Neuronal stem cell (in vitro differentiated cells): ENCODE measurements at regions not wholly inside any gene's neighbourhood (a gene's known extent, or its start where the extent isn't known, plus 50 kb on each side); places are given as distances from the start of the nearest gene placed in this dataset.

Source experiments
- DNase-seq: peaks from one replicate; pipeline ENCODE4 v3.0.0-alpha.2; 2013; ENCODE audit warnings: low spot score
- H2AFZ ChIP-seq: one replicate; pipeline ENCODE4 v1.6.1; 2013; ENCODE audit warnings: mild to moderate bottlenecking, low read length, inconsistent platforms
- H2AK5ac ChIP-seq: 2 replicates; pipeline ENCODE4 v1.6.1; 2013; ENCODE audit warnings: low read depth, mild to moderate bottlenecking, inconsistent platforms, low read length, moderate library complexity, mixed read lengths
- H2BK120ac ChIP-seq: 2 replicates; pipeline ENCODE4 v1.6.1; 2013; ENCODE audit warnings: low read depth, mild to moderate bottlenecking, inconsistent platforms, low read length, moderate library complexity, mixed read lengths
- H2BK12ac ChIP-seq: one replicate; pipeline ENCODE4 v1.6.1; 2013; ENCODE audit warnings: low read length, inconsistent platforms
- H2BK15ac ChIP-seq: 2 replicates; pipeline ENCODE4 v1.6.1; 2013; ENCODE audit warnings: mild to moderate bottlenecking, low read length, inconsistent platforms, mixed read lengths
- H2BK5ac ChIP-seq: one replicate; pipeline ENCODE4 v1.6.1; 2013; ENCODE audit warnings: inconsistent platforms, mild to moderate bottlenecking, low read length, moderate library complexity
- H3K14ac ChIP-seq: one replicate; pipeline ENCODE4 v1.6.1; 2013; ENCODE audit warnings: low read length, inconsistent platforms
- H3K18ac ChIP-seq: 2 replicates; pipeline ENCODE4 v1.6.1; 2013; ENCODE audit warnings: low read length, inconsistent platforms
- H3K23ac ChIP-seq: 2 replicates; pipeline ENCODE4 v1.6.1; 2013; ENCODE audit warnings: low read depth, mild to moderate bottlenecking, mixed read lengths, low read length, inconsistent platforms; ENCODE audit not compliant: poor library complexity
- H3K27ac ChIP-seq: replicated peaks from 3 replicates; pipeline ENCODE4 v1.5.1; 2013; ENCODE audit warnings: low read length, inconsistent platforms
- H3K27me3 ChIP-seq, 3 experiments: 2 replicates each; pipeline ENCODE4 v1.6.1; 2013; ENCODE audit warnings: low read length in 3 of 3, mild to moderate bottlenecking in 2 of 3, inconsistent platforms in 1 of 3, low read depth in 1 of 3, mixed read lengths in 1 of 3, moderate library complexity in 1 of 3; ENCODE audit not compliant: control insufficient read depth in 3 of 3, insufficient read depth in 3 of 3
- H3K36me3 ChIP-seq, 2 donors: replicated peaks in 1 of 2; 2 replicates each; pipeline ENCODE4 v1.6.1; 2013; ENCODE audit warnings: low read length in 2 of 2; ENCODE audit not compliant: control insufficient read depth in 2 of 2, insufficient read depth in 2 of 2
- H3K4ac ChIP-seq: 2 replicates; pipeline ENCODE4 v1.6.1; 2013; ENCODE audit warnings: inconsistent platforms, mild to moderate bottlenecking, low read length, moderate library complexity
- H3K4me1 ChIP-seq, 2 donors: 1 replicate in 1 of 2; 2 replicates in 1 of 2; pipeline ENCODE4 v1.6.1; 2013; ENCODE audit warnings: low read length in 2 of 2, low read depth in 1 of 2; ENCODE audit not compliant: control insufficient read depth in 2 of 2, insufficient read depth in 1 of 2
- H3K4me2 ChIP-seq: one replicate; pipeline ENCODE4 v1.6.1; 2013; ENCODE audit warnings: mild to moderate bottlenecking, low read length, inconsistent platforms; ENCODE audit not compliant: insufficient read depth, poor library complexity, severe bottlenecking
- H3K4me3 ChIP-seq, 2 donors: 2 replicates each; pipeline ENCODE4 v1.5.1; 2013; ENCODE audit warnings: low read length in 2 of 2, mild to moderate bottlenecking in 2 of 2, inconsistent platforms in 1 of 2, moderate library complexity in 1 of 2
- H3K79me1 ChIP-seq: one replicate; pipeline ENCODE4 v1.6.1; 2013; ENCODE audit warnings: low read depth, mild to moderate bottlenecking, inconsistent platforms, low read length, moderate library complexity
- H3K9ac ChIP-seq: one replicate; pipeline ENCODE4 v1.6.1; 2013; ENCODE audit warnings: mild to moderate bottlenecking, low read depth, low read length, inconsistent platforms; ENCODE audit not compliant: poor library complexity
- H3K9me3 ChIP-seq, 2 donors: replicated peaks in 1 of 2; 2 replicates each; pipeline versions ENCODE3 to v1.6.1; 2013; ENCODE audit warnings: low read length in 2 of 2, mild to moderate bottlenecking in 2 of 2, inconsistent platforms in 1 of 2, low read depth in 1 of 2, mixed read lengths in 1 of 2, moderate library complexity in 1 of 2; ENCODE audit not compliant: control insufficient read depth in 2 of 2, insufficient read depth in 1 of 2
- H4K8ac ChIP-seq: one replicate; pipeline ENCODE4 v1.6.1; 2013; ENCODE audit warnings: low read depth, mild to moderate bottlenecking, inconsistent platforms, low read length, moderate library complexity
- H4K91ac ChIP-seq: one replicate; pipeline ENCODE4 v1.6.1; 2013; ENCODE audit warnings: low read length, low read depth, mild to moderate bottlenecking, inconsistent platforms; ENCODE audit not compliant: poor library complexity
- WGBS, 2 donors: extraction: QIAGEN DNeasy Blood & Tissue Kit; methylation state at CpG; one replicate each; pipeline ENCODE4 v1.1.7; 2013; ENCODE audit warnings: missing lambda C conversion rate in 2 of 2, mixed read lengths in 1 of 2; ENCODE audit not compliant: insufficient read length in 2 of 2, insufficient replicate concordance in 1 of 2; ENCODE audit errors: extremely low coverage in 2 of 2; 5-methylcytosine and 5-hydroxymethylcytosine counted together

GRCh38 chr5:29777373-29777772 is 1416.1 kb upstream of the CDH6 start:
- Histone ChIP-seq H3K9ac (no peak overlapping the region), H2AFZ (no peak overlapping the region), H3K4me2 (no peak overlapping the region), H3K14ac (no peak overlapping the region), H3K4me3 (no peak overlapping the region), H2BK12ac (no peak overlapping the region), H3K79me1 (no peaks in the 10 kb centered on the region), H2AK5ac (no peak overlapping the region), H4K91ac (no peak overlapping the region), H3K27me3 (no peaks in the 10 kb centered on the region), H3K27ac (no peak overlapping the region), H3K18ac (no peak overlapping the region), H3K36me3 (no peaks in the 10 kb centered on the region), H3K9me3 (no peaks in the 10 kb centered on the region), H3K23ac (no peak overlapping the region), H3K4ac (no peak overlapping the region), H2BK120ac (no peak overlapping the region), H3K4me1 (no peaks in the 10 kb centered on the region), H4K8ac (no peak overlapping the region), H2BK15ac (no peak overlapping the region), H2BK5ac (no peak overlapping the region)
- DNase-seq = no peak
- no CpG with 5 or more reads among the region's 3 CpGs for WGBS, 2 donors

GRCh38 chr5:29770936-29771335 is 1422.5 kb upstream of the CDH6 start:
- no peak overlapping the region for H3K9ac ChIP-seq
- WGBS, 2 donors = no CpG with 5 or more reads among the region's 2 CpGs
- no peak overlapping the region for H3K18ac ChIP-seq
- no peak overlapping the region for H2BK12ac ChIP-seq
- no peaks in the 10 kb centered on the region for H3K9me3 ChIP-seq
- no peak overlapping the region for H2BK15ac ChIP-seq
- no peak overlapping the region for H2AK5ac ChIP-seq
- no peak overlapping the region for H3K4ac ChIP-seq
- no peak overlapping the region for H2BK5ac ChIP-seq
- H4K91ac ChIP-seq = no peak overlapping the region
- no peak overlapping the region for H3K27ac ChIP-seq
- H2AFZ ChIP-seq = no peak overlapping the region
- H4K8ac ChIP-seq = no peak overlapping the region
- no peak overlapping the region for H3K23ac ChIP-seq
- no peak overlapping the region for H3K4me3 ChIP-seq
- no peak overlapping the region for H3K14ac ChIP-seq
- no peaks in the 10 kb centered on the region for H3K27me3 ChIP-seq
- H3K4me1 ChIP-seq = no peaks in the 10 kb centered on the region
- no peak for DNase-seq
- H2BK120ac ChIP-seq = no peak overlapping the region
- no peaks in the 10 kb centered on the region for H3K79me1 ChIP-seq
- H3K36me3 ChIP-seq = no peaks in the 10 kb centered on the region
- H3K4me2 ChIP-seq = no peak overlapping the region

GRCh38 chr5:29769474-29769873 is 1424.0 kb upstream of the CDH6 start:
- H3K4me1 ChIP-seq = no peaks in the 10 kb centered on the region
- WGBS, 2 donors = no CpG with 5 or more reads among the region's 5 CpGs
- DNase-seq = no peak

GRCh38 chr5:29758986-29759421 is 1434.5 kb upstream of the CDH6 start:
- Histone ChIP-seq H2AFZ (no peak overlapping the region), H2BK15ac (no peak overlapping the region), H3K36me3 (no peaks in the 10 kb centered on the region), H2BK5ac (no peak overlapping the region), H3K9ac (no peak overlapping the region), H4K91ac (no peak overlapping the region), H3K14ac (no peak overlapping the region), H2BK12ac (no peak overlapping the region), H3K4me3 (no peak overlapping the region), H2AK5ac (no peak overlapping the region), H3K18ac (no peak overlapping the region), H4K8ac (no peak overlapping the region), H3K23ac (no peak overlapping the region), H2BK120ac (no peak overlapping the region), H3K4me2 (no peak overlapping the region), H3K27me3 (no peaks in the 10 kb centered on the region), H3K4ac (no peak overlapping the region), H3K4me1 (no peaks in the 10 kb centered on the region), H3K9me3 (no peaks in the 10 kb centered on the region), H3K79me1 (no peaks in the 10 kb centered on the region), H3K27ac (no peak overlapping the region)
- no CpG with 5 or more reads among the region's 3 CpGs for WGBS, 2 donors
- DNase-seq = peak; percentile 2

More at GRCh38 chr5:29769474-29769873, 1424.0 kb upstream of the CDH6 start:
- no peak overlapping the region for H4K91ac ChIP-seq
- no peak overlapping the region for H3K4me2 ChIP-seq
- H3K14ac ChIP-seq = no peak overlapping the region
- no peak overlapping the region for H2AK5ac ChIP-seq
- H4K8ac ChIP-seq = no peak overlapping the region
- no peaks in the 10 kb centered on the region for H3K9me3 ChIP-seq
- no peak overlapping the region for H3K4me3 ChIP-seq
- H3K23ac ChIP-seq = no peak overlapping the region
- H2BK15ac ChIP-seq = no peak overlapping the region
- no peak overlapping the region for H3K27ac ChIP-seq
- no peak overlapping the region for H2AFZ ChIP-seq
- H3K27me3 ChIP-seq = no peaks in the 10 kb centered on the region
- H3K4ac ChIP-seq = no peak overlapping the region
- H3K36me3 ChIP-seq = no peaks in the 10 kb centered on the region
- no peak overlapping the region for H2BK5ac ChIP-seq
- no peak overlapping the region for H2BK120ac ChIP-seq
- H3K79me1 ChIP-seq = no peaks in the 10 kb centered on the region
- H2BK12ac ChIP-seq = no peak overlapping the region
- H3K18ac ChIP-seq = no peak overlapping the region
- no peak overlapping the region for H3K9ac ChIP-seq
